Common myeloid progenitor, CD34-positive (primary cell): ENCODE measurements at regions not wholly inside any gene's neighbourhood (a gene's known extent, or its start where the extent isn't known, plus 50 kb on each side); places are given as distances from the start of the nearest gene placed in this dataset.
A peak's percentile ranks its signal among the peaks of the same experiment; 100 is the strongest.
"Not testable (repeated sequence)": the region's sequence is repeated elsewhere in the genome, so short reads cannot be mapped to it uniquely, and the experiment has no call there.

ENCODE experiments used
- CTCF ChIA-PET: fragments of 350-600 bp; sonication (Branson Sonifier 250); formaldehyde crosslinking; loops from one replicate; lab custom pipeline; 2021; ENCODE audit warnings: antibody characterized with exemption; lab: Charles Lee
- POLR2A ChIA-PET: fragments of 350-600 bp; sonication (Branson Sonifier 250); formaldehyde crosslinking; loops from one replicate; lab custom pipeline; 2021; ENCODE audit warnings: antibody characterized with exemption; lab: Charles Lee
- DNase-seq, 3 donors: peaks; one replicate each; pipeline versions ENCODE4 v3.0.0 to v3.0.0-alpha.2; 2013
- H3K27ac ChIP-seq, 2 experiments: 1 replicate in 1 of 2; 2 replicates in 1 of 2; pipeline ENCODE4 v1.7.0; 2013; ENCODE audit warnings: inconsistent platforms in 2 of 2, low read length in 2 of 2, mild to moderate bottlenecking in 2 of 2, low read depth in 1 of 2, moderate library complexity in 1 of 2; ENCODE audit not compliant: severe bottlenecking in 2 of 2, insufficient read depth in 1 of 2, poor library complexity in 1 of 2
- H3K27me3 ChIP-seq, 5 experiments: replicated peaks in 2 of 5; 1 replicate in 3 of 5; 2 replicates in 2 of 5; pipeline versions ENCODE4 v1.6.1 to v1.7.0; 2013; ENCODE audit warnings: low read length in 4 of 5, mild to moderate bottlenecking in 2 of 5, moderate library complexity in 2 of 5, inconsistent platforms in 1 of 5; ENCODE audit not compliant: insufficient read depth in 5 of 5, control insufficient read depth in 4 of 5
- H3K36me3 ChIP-seq, 4 experiments: 1 replicate in 2 of 4; 2 replicates in 2 of 4; pipeline versions ENCODE4 v1.6.1 to v1.7.0; 2013; ENCODE audit warnings: low read length in 3 of 4, control low read depth in 1 of 4, mild to moderate bottlenecking in 1 of 4; ENCODE audit not compliant: control insufficient read depth in 4 of 4, insufficient read depth in 4 of 4
- H3K4me1 ChIP-seq, 4 experiments: 1 replicate in 3 of 4; 2 replicates in 1 of 4; pipeline versions ENCODE4 v1.6.1 to v1.7.1; 2013; ENCODE audit warnings: low read length in 3 of 4, mild to moderate bottlenecking in 3 of 4, control low read depth in 1 of 4, inconsistent platforms in 1 of 4, moderate library complexity in 1 of 4; ENCODE audit not compliant: control insufficient read depth in 4 of 4, insufficient read depth in 4 of 4; ENCODE audit errors: control extremely low read depth in 1 of 4
- H3K4me3 ChIP-seq, 7 experiments: 1 replicate in 4 of 7; 2 replicates in 3 of 7; pipeline versions ENCODE4 v1.5.1 to v1.7.0; 2013; ENCODE audit warnings: mild to moderate bottlenecking in 7 of 7, low read length in 6 of 7, moderate library complexity in 6 of 7, inconsistent platforms in 2 of 7, low read depth in 2 of 7, control low read depth in 1 of 7; ENCODE audit not compliant: insufficient read depth in 4 of 7, control insufficient read depth in 1 of 7; ENCODE audit errors: extremely low read depth in 1 of 7
- H3K9me3 ChIP-seq, 5 experiments: 1 replicate in 4 of 5; 2 replicates in 1 of 5; pipeline versions ENCODE4 v1.6.1 to v1.7.1; 2013; ENCODE audit warnings: low read length in 4 of 5, mild to moderate bottlenecking in 2 of 5, inconsistent platforms in 1 of 5, low read depth in 1 of 5, moderate library complexity in 1 of 5; ENCODE audit not compliant: control insufficient read depth in 4 of 5, insufficient read depth in 2 of 5; ENCODE audit errors: control extremely low read depth in 1 of 5
- WGBS: methylation state at CpG from one replicate; pipeline ENCODE4 v1.1.5; 2013; ENCODE audit not compliant: insufficient coverage; 5-methylcytosine and 5-hydroxymethylcytosine counted together

DNA sequence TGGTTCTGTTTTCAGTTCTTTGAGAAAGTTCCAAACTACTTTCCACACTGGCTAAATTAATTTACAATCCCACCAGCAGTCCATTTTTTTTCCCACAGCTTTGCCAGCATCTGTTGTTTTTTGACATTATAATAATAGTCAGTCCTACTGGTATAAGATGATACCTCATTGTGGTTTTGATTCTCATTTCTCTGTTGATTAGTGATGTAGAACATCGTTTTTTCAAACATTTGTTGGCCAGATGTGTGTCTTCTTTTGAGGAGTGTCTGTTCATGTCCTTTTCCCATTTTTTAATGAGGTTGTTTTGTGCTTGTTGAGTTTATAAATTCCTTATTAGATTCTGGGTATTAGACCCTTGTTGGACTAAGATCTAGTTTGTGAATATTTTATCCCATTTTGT, 376.8 kb upstream of the NT5C1B start:
- no peak overlapping the region for H3K27ac ChIP-seq
- no peak overlapping the region for H3K4me3 ChIP-seq
- no peaks in the 10 kb centered on the region for H3K36me3 ChIP-seq
- POLR2A ChIA-PET = no interaction called here
- H3K27me3 ChIP-seq = no peaks in the 10 kb centered on the region
- CTCF ChIA-PET = no interaction called here
- H3K9me3 ChIP-seq = no peaks in the 10 kb centered on the region
- H3K4me1 ChIP-seq = no peaks in the 10 kb centered on the region
- 71% methylated on average over 1 of the region's 1 CpG for WGBS
- no peak for DNase-seq

GRCh38 chr2:18963739-18964256, 374.4 kb upstream of the NT5C1B start:
- H3K4me3 ChIP-seq, DNase-seq, POLR2A ChIA-PET, H3K27me3 ChIP-seq, H3K27ac ChIP-seq, CTCF ChIA-PET, H3K4me1 ChIP-seq, H3K36me3 ChIP-seq, H3K9me3 ChIP-seq: not testable (repeated sequence)
- no CpG with 5 or more reads among the region's 3 CpGs for WGBS

GRCh38 chr2:18961991-18962421, 372.6 kb upstream of the NT5C1B start:
- no peak overlapping the region for H3K27ac ChIP-seq
- no peaks in the 10 kb centered on the region for H3K36me3 ChIP-seq
- POLR2A ChIA-PET = no interaction called here
- no peaks in the 10 kb centered on the region for H3K4me1 ChIP-seq
- no peaks in the 10 kb centered on the region for H3K27me3 ChIP-seq
- 95% methylated on average over 13 of the region's 14 CpGs for WGBS
- H3K9me3 ChIP-seq = no peaks in the 10 kb centered on the region
- no peak overlapping the region for H3K4me3 ChIP-seq
- CTCF ChIA-PET = no interaction called here
- no peak for DNase-seq

DNA sequence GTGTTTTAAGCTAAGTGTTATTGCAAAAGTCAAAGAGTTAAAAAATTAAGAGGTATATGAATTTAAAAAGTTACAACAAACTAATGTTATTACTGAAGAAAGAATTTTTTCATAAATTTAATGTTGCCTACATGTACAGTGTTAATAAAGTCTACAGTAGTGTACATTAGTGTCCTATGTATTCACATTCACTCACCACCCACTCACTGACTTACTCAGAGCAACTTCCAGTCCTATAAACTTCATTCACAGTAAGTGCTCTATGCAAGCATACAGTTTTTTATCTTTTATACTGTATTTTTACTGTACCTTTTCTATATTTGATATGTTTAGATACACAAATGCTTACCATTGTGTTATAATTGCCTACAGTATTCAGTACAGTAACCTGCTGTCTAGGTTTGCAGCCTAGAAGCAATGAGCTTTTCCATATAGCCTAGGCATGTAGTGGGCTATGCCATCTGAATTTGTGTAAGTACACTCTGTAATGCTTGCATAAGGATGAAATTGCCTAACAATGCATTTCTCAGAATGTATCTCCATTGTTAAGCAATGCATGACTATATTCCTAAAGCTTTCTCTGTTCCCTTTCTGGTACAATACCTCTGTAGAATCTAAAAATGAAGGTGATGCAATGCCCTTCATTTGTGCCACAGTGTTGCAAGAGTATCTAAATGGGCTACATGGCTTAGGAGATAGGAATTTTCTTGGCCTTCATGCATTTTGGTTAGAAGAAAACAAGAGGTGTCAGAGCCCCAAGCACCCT, 370.8 kb upstream of the NT5C1B start:
- H3K36me3 ChIP-seq = no peaks in the 10 kb centered on the region
- DNase-seq = no peak
- no peaks in the 10 kb centered on the region for H3K27me3 ChIP-seq
- ChIA-PET POLR2A (no interaction called here), CTCF (no interaction called here)
- no peak overlapping the region for H3K27ac ChIP-seq
- no peak overlapping the region for H3K4me3 ChIP-seq
- H3K4me1 ChIP-seq = no peaks in the 10 kb centered on the region
- no peaks in the 10 kb centered on the region for H3K9me3 ChIP-seq

- Histone ChIP-seq H3K27ac (no peak overlapping the region), H3K4me1 (no peaks in the 10 kb centered on the region), H3K9me3 (no peaks in the 10 kb centered on the region), H3K36me3 (no peaks in the 10 kb centered on the region), H3K4me3 (no peak overlapping the region), H3K27me3 (no peaks in the 10 kb centered on the region)
- no peak for DNase-seq
- no CpG with 5 or more reads among the region's 1 CpG for WGBS
- ChIA-PET POLR2A (no interaction called here), CTCF (no interaction called here)
Measured at GRCh38 chr2:18959200-18959599, 369.8 kb upstream of the NT5C1B start.

DNA sequence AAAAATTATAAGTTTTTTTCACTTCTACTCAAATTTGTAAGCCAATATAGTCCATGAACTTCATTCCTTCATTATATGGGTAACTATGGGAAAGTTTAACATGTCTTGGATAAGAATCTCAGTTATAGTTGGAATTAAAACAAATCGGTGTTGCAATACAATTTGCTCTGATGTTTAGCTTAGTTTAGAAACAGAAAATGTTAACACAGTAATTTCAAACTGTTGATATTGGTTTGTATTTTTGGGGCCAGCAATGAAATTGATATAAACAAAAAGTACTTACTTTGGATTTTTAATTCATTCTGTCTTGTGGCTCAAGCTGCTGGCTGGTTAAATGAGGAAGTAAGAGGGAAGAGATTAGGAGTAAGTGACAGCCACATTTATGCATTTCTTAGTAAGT, 368.5 kb upstream of the NT5C1B start:
- ChIA-PET CTCF (no interaction called here), POLR2A (interaction anchor here (0.6 kb wide), 1 partner anchor 1726 kb away, joined by 3 read pairs; no protein-coding TSS in a partner anchor)
- peak in 1 of 3 donors; percentile 2 for DNase-seq
- H3K27ac ChIP-seq = no peak overlapping the region
- H3K36me3 ChIP-seq = no peaks in the 10 kb centered on the region
- no peaks in the 10 kb centered on the region for H3K4me1 ChIP-seq
- no peaks in the 10 kb centered on the region for H3K27me3 ChIP-seq
- H3K9me3 ChIP-seq = no peaks in the 10 kb centered on the region
- no CpG with 5 or more reads among the region's 1 CpG for WGBS
- H3K4me3 ChIP-seq = no peak overlapping the region

- Histone ChIP-seq H3K9me3 (no peaks in the 10 kb centered on the region), H3K36me3 (no peaks in the 10 kb centered on the region), H3K4me3 (no peak overlapping the region), H3K27me3 (no peaks in the 10 kb centered on the region), H3K27ac (no peak overlapping the region), H3K4me1 (no peaks in the 10 kb centered on the region)
- CTCF ChIA-PET = no interaction called here
- 88% methylated on average over 3 of the region's 5 CpGs for WGBS
- no peak for DNase-seq
- POLR2A ChIA-PET = no interaction called here
Measured at GRCh38 chr2:18950361-18950851, 361.0 kb upstream of the NT5C1B start.
